Bronchial epithelial cell (primary cell): ENCODE measurements at regions not wholly inside any gene's neighbourhood (a gene's known extent, or its start where the extent isn't known, plus 50 kb on each side); places are given as distances from the start of the nearest gene placed in this dataset.

Experiments used
- DNase-seq: peaks from one replicate; pipeline ENCODE4 v3.0.0-alpha.2; 2010; ENCODE audit warnings: low read depth
- FAIRE-seq: peaks from 2 replicates; lab custom pipeline; 2011; peaks lifted over from hg19 to GRCh38; lab: Jason Lieb, UNC
- H3K27me3 ChIP-seq: 2 replicates; pipeline ENCODE4 v1.5.1; 2011; ENCODE audit warnings: low read length; ENCODE audit not compliant: control insufficient read depth, insufficient read depth
- H3K36me3 ChIP-seq: 2 replicates; pipeline ENCODE4 v1.5.1; 2011; ENCODE audit warnings: low read length; ENCODE audit not compliant: control insufficient read depth, insufficient read depth
- H3K4me3 ChIP-seq: 2 replicates; pipeline ENCODE4 v1.5.1; 2011; ENCODE audit warnings: mild to moderate bottlenecking, low read depth, low read length, control low read depth
- CTCF ChIP-seq: IDR thresholded peaks from 2 replicates; pipeline ENCODE4 v1.5.1; 2011; ENCODE audit warnings: mild to moderate bottlenecking, moderate library complexity, low read length, control low read depth, inconsistent platforms; ENCODE audit not compliant: insufficient read depth, severe bottlenecking

GRCh38 chr18:77359561-77360314 is 110.1 kb downstream of the GALR1 start:
- Histone ChIP-seq H3K4me3 (no peak overlapping the region), H3K36me3 (no peaks in the 10 kb centered on the region), H3K27me3 (no peaks in the 10 kb centered on the region)
- FAIRE-seq (no peak), DNase-seq (no peak)
- TF ChIP-seq CTCF = no peak

- no peaks in the 10 kb centered on the region for H3K27me3 ChIP-seq
- H3K4me3 ChIP-seq = no peak overlapping the region
- DNase-seq (no peak), FAIRE-seq (no peak)
- no peak for TF ChIP-seq CTCF
- H3K36me3 ChIP-seq = no peaks in the 10 kb centered on the region
Measured at GRCh38 chr18:77360315-77361190, 110.9 kb downstream of the GALR1 start.

GRCh38 chr18:77361382-77361781 is 111.7 kb downstream of the GALR1 start:
- DNase-seq (no peak), FAIRE-seq (no peak)
- H3K27me3 ChIP-seq = no peaks in the 10 kb centered on the region
- no peak for TF ChIP-seq CTCF
- H3K4me3 ChIP-seq = no peak overlapping the region
- no peaks in the 10 kb centered on the region for H3K36me3 ChIP-seq

GRCh38 chr18:77365667-77366066 is 116.0 kb downstream of the GALR1 start:
- Histone ChIP-seq H3K4me3 (no peak overlapping the region), H3K27me3 (no peaks in the 10 kb centered on the region), H3K36me3 (no peaks in the 10 kb centered on the region)
- TF ChIP-seq CTCF = no peak
- no peak for FAIRE-seq
- DNase-seq = no peak

- FAIRE-seq = no peak
- Histone ChIP-seq H3K4me3 (no peak overlapping the region), H3K36me3 (no peaks in the 10 kb centered on the region), H3K27me3 (no peaks in the 10 kb centered on the region)
- no peak for DNase-seq
- TF ChIP-seq CTCF = no peak
Measured at GRCh38 chr18:77366067-77366719, 116.5 kb downstream of the GALR1 start.
